HL-60 (cell line): ENCODE measurements at regions not wholly inside any gene's neighbourhood (a gene's known extent, or its start where the extent isn't known, plus 50 kb on each side); places are given as distances from the start of the nearest gene placed in this dataset.

Source experiments
- DNase-seq, 2 experiments: peaks; one replicate each; pipeline ENCODE4 v3.0.0-alpha.2; 2010 to 2020; ENCODE audit warnings: low read depth in 1 of 2, low spot score in 1 of 2
- H3K27ac ChIP-seq: fragments of 250-450 bp; sonication (Bioruptor Pico); replicated peaks from 2 replicates; pipeline ENCODE4 v1.5.1; 2020; ENCODE audit warnings: mild to moderate bottlenecking, moderate library complexity
- H3K27me3 ChIP-seq: fragments of 250-450 bp; sonication (Bioruptor Pico); 2 replicates; pipeline ENCODE4 v1.5.1; 2021; ENCODE audit warnings: mild to moderate bottlenecking, moderate library complexity; ENCODE audit not compliant: insufficient read depth, poor library complexity, severe bottlenecking
- H3K4me3 ChIP-seq: replicated peaks from 2 replicates; pipeline ENCODE4 v1.5.1; 2011; ENCODE audit warnings: mild to moderate bottlenecking, control low read depth, low read length; ENCODE audit not compliant: insufficient read depth
- GABPA ChIP-seq: IDR thresholded peaks from 2 replicates; pipeline ENCODE4 v1.6.1; 2012; ENCODE audit warnings: low read depth
- POLR2AphosphoS5 ChIP-seq: IDR thresholded peaks from 2 replicates; pipeline ENCODE4 v1.6.1; 2012; ENCODE audit warnings: low read depth
- REST ChIP-seq: IDR thresholded peaks from 2 replicates; pipeline ENCODE4 v1.6.1; 2012; ENCODE audit warnings: low read depth; ENCODE audit not compliant: insufficient replicate concordance
- SPI1 ChIP-seq: IDR thresholded peaks from 2 replicates; pipeline ENCODE4 v1.6.1; 2012; ENCODE audit warnings: low read depth, mild to moderate bottlenecking, borderline replicate concordance
- TF ChIP-seq, protein P1 (sequence below): IDR thresholded peaks from one replicate; pipeline ENCODE4 v1.5.1; 2011; ENCODE audit warnings: low read length, control low read depth, inconsistent platforms; ENCODE audit not compliant: insufficient read depth

GRCh38 chr11:15884141-15884540 is 472.2 kb downstream of the SOX6 start:
- Histone ChIP-seq H3K27me3 (peaks cover 7% of the 10 kb centered on the region), H3K4me3 (no peak overlapping the region), H3K27ac (no peak overlapping the region)
- TF ChIP-seq SPI1 = no peak
- no peak for TF ChIP-seq POLR2AphosphoS5
- TF ChIP-seq, protein P1, sequence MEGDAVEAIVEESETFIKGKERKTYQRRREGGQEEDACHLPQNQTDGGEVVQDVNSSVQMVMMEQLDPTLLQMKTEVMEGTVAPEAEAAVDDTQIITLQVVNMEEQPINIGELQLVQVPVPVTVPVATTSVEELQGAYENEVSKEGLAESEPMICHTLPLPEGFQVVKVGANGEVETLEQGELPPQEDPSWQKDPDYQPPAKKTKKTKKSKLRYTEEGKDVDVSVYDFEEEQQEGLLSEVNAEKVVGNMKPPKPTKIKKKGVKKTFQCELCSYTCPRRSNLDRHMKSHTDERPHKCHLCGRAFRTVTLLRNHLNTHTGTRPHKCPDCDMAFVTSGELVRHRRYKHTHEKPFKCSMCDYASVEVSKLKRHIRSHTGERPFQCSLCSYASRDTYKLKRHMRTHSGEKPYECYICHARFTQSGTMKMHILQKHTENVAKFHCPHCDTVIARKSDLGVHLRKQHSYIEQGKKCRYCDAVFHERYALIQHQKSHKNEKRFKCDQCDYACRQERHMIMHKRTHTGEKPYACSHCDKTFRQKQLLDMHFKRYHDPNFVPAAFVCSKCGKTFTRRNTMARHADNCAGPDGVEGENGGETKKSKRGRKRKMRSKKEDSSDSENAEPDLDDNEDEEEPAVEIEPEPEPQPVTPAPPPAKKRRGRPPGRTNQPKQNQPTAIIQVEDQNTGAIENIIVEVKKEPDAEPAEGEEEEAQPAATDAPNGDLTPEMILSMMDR = no peak
- no peak for TF ChIP-seq GABPA
- TF ChIP-seq REST = no peak
- no peak for DNase-seq

DNA sequence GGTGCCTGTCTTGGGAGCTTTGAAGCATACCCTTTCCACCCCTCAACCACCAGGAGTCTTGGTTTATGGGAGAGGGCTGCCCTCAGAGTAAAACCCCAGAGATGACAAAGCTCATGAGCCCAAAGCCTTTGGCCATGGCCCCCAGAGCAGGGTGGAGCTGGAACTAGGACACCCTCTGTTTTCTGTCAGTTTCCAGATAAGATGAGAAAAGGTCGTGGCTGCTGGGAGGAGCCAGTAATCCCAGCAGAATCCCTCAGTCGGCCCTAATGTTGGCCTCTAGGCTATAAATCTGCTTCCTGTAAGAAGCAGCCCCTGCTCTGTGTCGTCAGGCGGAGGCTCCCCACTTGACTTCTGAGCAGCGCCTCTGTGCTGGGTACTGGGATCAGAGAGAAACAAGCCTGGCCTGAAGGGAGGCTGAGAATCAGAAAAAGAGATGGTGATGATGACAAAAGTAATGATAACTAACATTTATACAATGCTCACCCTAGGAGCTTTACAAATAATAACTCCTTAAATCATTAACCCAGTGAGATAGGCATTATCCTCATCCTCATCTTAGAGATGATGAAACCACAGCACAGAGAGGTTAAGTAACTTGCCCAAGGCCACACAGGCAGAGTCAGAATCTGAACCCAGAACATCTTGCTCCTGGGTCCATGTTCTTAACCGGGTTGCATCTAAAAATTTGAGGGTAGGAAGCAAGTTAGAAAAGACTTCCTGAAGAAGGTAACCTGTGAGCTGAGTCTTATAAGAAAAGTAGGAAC is 471.4 kb downstream of the SOX6 start:
- Histone ChIP-seq H3K27ac (no peak overlapping the region), H3K4me3 (no peak overlapping the region), H3K27me3 (peaks cover 7% of the 10 kb centered on the region)
- TF ChIP-seq, protein P1 = no peak
- TF ChIP-seq SPI1 (no peak), GABPA (no peak), REST (no peak), POLR2AphosphoS5 (no peak)
- no peak for DNase-seq

- Histone ChIP-seq H3K27ac (no peak overlapping the region), H3K4me3 (no peak overlapping the region), H3K27me3 (peaks cover 7% of the 10 kb centered on the region)
- no peak for DNase-seq
- TF ChIP-seq POLR2AphosphoS5 (no peak), GABPA (no peak), REST (no peak), SPI1 (no peak)
- TF ChIP-seq, protein P1 = no peak
These were observed 470.5 kb downstream of the SOX6 start for GRCh38 chr11:15885854-15886253.
